Mesothelial cell of epicardium (in vitro differentiated cells): ENCODE measurements at regions not wholly inside any gene's neighbourhood (a gene's known extent, or its start where the extent isn't known, plus 50 kb on each side); places are given as distances from the start of the nearest gene placed in this dataset.

ENCODE experiments used
- DNase-seq, 2 experiments: peaks; one replicate each; pipeline ENCODE4 v3.0.0; 2021; ENCODE audit warnings: low spot score in 2 of 2; ENCODE audit not compliant: unreplicated experiment in 2 of 2
- H3K27ac Mint-ChIP-seq: 2 replicates; pipeline ENCODE4 v1.8.0; 2021; ENCODE audit warnings: mixed read lengths
- H3K27me3 Mint-ChIP-seq: 2 replicates; pipeline ENCODE4 v1.8.0; 2021; ENCODE audit warnings: low read depth, mixed read lengths
- H3K36me3 Mint-ChIP-seq: 2 replicates; pipeline ENCODE4 v1.8.0; 2021; ENCODE audit warnings: mixed read lengths
- H3K4me1 Mint-ChIP-seq: 2 replicates; pipeline ENCODE4 v1.8.0; 2021; ENCODE audit warnings: mixed read lengths
- H3K4me3 Mint-ChIP-seq: 2 replicates; pipeline ENCODE4 v1.8.0; 2021; ENCODE audit warnings: mild to moderate bottlenecking, moderate library complexity, mixed read lengths
- H3K9me3 Mint-ChIP-seq: 2 replicates; pipeline ENCODE4 v1.8.0; 2021; ENCODE audit warnings: mixed read lengths
- TF ChIP-seq, protein P1 (sequence below): fragments of 200-600 bp; sonication (generic); IDR thresholded peaks from one replicate; pipeline ENCODE4 v1.5.0; 2021; ENCODE audit warnings: antibody characterized with exemption; ENCODE audit not compliant: unreplicated experiment

GRCh38 chr18:38670486-38670885 lies 1104.9 kb upstream of the CELF4 start:
- no peaks in the 10 kb centered on the region for H3K27me3 Mint-ChIP-seq
- no peaks in the 10 kb centered on the region for H3K4me1 Mint-ChIP-seq
- TF ChIP-seq, protein P1, sequence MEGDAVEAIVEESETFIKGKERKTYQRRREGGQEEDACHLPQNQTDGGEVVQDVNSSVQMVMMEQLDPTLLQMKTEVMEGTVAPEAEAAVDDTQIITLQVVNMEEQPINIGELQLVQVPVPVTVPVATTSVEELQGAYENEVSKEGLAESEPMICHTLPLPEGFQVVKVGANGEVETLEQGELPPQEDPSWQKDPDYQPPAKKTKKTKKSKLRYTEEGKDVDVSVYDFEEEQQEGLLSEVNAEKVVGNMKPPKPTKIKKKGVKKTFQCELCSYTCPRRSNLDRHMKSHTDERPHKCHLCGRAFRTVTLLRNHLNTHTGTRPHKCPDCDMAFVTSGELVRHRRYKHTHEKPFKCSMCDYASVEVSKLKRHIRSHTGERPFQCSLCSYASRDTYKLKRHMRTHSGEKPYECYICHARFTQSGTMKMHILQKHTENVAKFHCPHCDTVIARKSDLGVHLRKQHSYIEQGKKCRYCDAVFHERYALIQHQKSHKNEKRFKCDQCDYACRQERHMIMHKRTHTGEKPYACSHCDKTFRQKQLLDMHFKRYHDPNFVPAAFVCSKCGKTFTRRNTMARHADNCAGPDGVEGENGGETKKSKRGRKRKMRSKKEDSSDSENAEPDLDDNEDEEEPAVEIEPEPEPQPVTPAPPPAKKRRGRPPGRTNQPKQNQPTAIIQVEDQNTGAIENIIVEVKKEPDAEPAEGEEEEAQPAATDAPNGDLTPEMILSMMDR: no peak
- no peak overlapping the region for H3K4me3 Mint-ChIP-seq
- no peaks in the 10 kb centered on the region for H3K36me3 Mint-ChIP-seq
- DNase-seq: no peak
- H3K9me3 Mint-ChIP-seq: peaks cover 29% of the 10 kb centered on the region
- no peak overlapping the region for H3K27ac Mint-ChIP-seq

- H3K36me3 Mint-ChIP-seq: no peaks in the 10 kb centered on the region
- DNase-seq: no peak
- no peaks in the 10 kb centered on the region for H3K4me1 Mint-ChIP-seq
- H3K4me3 Mint-ChIP-seq: no peak overlapping the region
- no peaks in the 10 kb centered on the region for H3K27me3 Mint-ChIP-seq
- TF ChIP-seq, protein P1: no peak
- no peaks in the 10 kb centered on the region for H3K9me3 Mint-ChIP-seq
- no peak overlapping the region for H3K27ac Mint-ChIP-seq
Measured at GRCh38 chr18:38664929-38665328, 1099.3 kb upstream of the CELF4 start.

- Mint-ChIP-seq H3K36me3 (no peaks in the 10 kb centered on the region), H3K9me3 (no peaks in the 10 kb centered on the region), H3K4me1 (no peaks in the 10 kb centered on the region), H3K27ac (no peak overlapping the region), H3K27me3 (no peaks in the 10 kb centered on the region), H3K4me3 (no peak overlapping the region)
- DNase-seq: no peak
- TF ChIP-seq, protein P1: no peak
Measured at GRCh38 chr18:38663682-38664081, 1098.1 kb upstream of the CELF4 start.

- TF ChIP-seq, protein P1: no peak
- H3K4me1 Mint-ChIP-seq: no peaks in the 10 kb centered on the region
- H3K36me3 Mint-ChIP-seq: no peaks in the 10 kb centered on the region
- no peaks in the 10 kb centered on the region for H3K9me3 Mint-ChIP-seq
- H3K27ac Mint-ChIP-seq: no peak overlapping the region
- no peaks in the 10 kb centered on the region for H3K27me3 Mint-ChIP-seq
- no peak for DNase-seq
- no peak overlapping the region for H3K4me3 Mint-ChIP-seq
Measured at GRCh38 chr18:38663270-38663669, 1097.7 kb upstream of the CELF4 start.

DNA sequence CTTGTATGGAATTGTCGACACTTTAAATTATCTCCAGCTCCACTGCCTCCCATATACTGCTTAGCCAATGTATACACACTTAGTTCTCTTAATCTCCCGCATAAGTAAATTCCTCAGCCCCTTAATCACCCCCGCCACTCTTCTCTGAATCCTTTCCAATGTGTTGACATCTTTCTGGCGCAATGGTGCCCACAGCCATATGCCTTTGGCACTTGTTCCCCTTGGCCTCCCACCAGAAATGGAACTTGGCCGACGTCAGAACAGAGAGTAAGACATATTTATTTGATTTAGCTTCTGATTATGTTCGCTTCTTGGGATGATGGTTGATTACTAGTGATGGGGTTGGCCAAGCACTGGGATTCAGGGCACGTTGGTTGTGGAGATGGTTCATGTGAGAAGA lies 1089.3 kb upstream of the CELF4 start:
- no peak overlapping the region for H3K4me3 Mint-ChIP-seq
- TF ChIP-seq, protein P1: no peak
- no peak overlapping the region for H3K27ac Mint-ChIP-seq

GRCh38 chr18:38651736-38652135 lies 1086.1 kb upstream of the CELF4 start:
- no peak overlapping the region for H3K27ac Mint-ChIP-seq
- DNase-seq: no peak
- H3K9me3 Mint-ChIP-seq: no peaks in the 10 kb centered on the region
- H3K27me3 Mint-ChIP-seq: peaks cover 10% of the 10 kb centered on the region
- H3K36me3 Mint-ChIP-seq: no peaks in the 10 kb centered on the region
- H3K4me1 Mint-ChIP-seq: no peaks in the 10 kb centered on the region
- TF ChIP-seq, protein P1: no peak
- no peak overlapping the region for H3K4me3 Mint-ChIP-seq

More for the DNA sequence above, 1089.3 kb upstream of the CELF4 start:
- no peaks in the 10 kb centered on the region for H3K4me1 Mint-ChIP-seq
- peaks cover 7% of the 10 kb centered on the region for H3K27me3 Mint-ChIP-seq
- H3K36me3 Mint-ChIP-seq: no peaks in the 10 kb centered on the region
- no peaks in the 10 kb centered on the region for H3K9me3 Mint-ChIP-seq
- DNase-seq: no peak
